Adrenal gland (tissue), 5 donors: ENCODE measurements at regions not wholly inside any gene's neighbourhood (a gene's known extent, or its start where the extent isn't known, plus 50 kb on each side); places are given as distances from the start of the nearest gene placed in this dataset.

ENCODE experiments used
- POLR2A ChIP-seq, 2 donors: fragments of 450-650 bp; IDR thresholded peaks; one replicate each; pipeline ENCODE4 v1.6.1; 2017; ENCODE audit warnings: antibody characterized with exemption in 2 of 2, mild to moderate bottlenecking in 2 of 2, moderate library complexity in 1 of 2
- TF ChIP-seq, protein P1 (sequence below), 6 experiments: fragments of 450-650 bp in 4 of 6; fragments of 200-600 bp in 2 of 6; sonication (generic) in 1 of 6; IDR thresholded peaks; 1 replicate in 5 of 6; 2 replicates in 1 of 6; pipeline versions ENCODE4 v1.5.1 to v1.8.0; 2016 to 2021; ENCODE audit warnings: antibody characterized with exemption in 6 of 6, mild to moderate bottlenecking in 2 of 6, moderate library complexity in 1 of 6
- donor health status: DM: no; HTN: no; CAD: no.

GRCh38 chr11:92770981-92771380 is 198.5 kb upstream of the MTNR1B start:
- TF ChIP-seq, protein P1, sequence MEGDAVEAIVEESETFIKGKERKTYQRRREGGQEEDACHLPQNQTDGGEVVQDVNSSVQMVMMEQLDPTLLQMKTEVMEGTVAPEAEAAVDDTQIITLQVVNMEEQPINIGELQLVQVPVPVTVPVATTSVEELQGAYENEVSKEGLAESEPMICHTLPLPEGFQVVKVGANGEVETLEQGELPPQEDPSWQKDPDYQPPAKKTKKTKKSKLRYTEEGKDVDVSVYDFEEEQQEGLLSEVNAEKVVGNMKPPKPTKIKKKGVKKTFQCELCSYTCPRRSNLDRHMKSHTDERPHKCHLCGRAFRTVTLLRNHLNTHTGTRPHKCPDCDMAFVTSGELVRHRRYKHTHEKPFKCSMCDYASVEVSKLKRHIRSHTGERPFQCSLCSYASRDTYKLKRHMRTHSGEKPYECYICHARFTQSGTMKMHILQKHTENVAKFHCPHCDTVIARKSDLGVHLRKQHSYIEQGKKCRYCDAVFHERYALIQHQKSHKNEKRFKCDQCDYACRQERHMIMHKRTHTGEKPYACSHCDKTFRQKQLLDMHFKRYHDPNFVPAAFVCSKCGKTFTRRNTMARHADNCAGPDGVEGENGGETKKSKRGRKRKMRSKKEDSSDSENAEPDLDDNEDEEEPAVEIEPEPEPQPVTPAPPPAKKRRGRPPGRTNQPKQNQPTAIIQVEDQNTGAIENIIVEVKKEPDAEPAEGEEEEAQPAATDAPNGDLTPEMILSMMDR (IDR thresholded peaks at IDR 0.05) = no peak
- TF ChIP-seq POLR2A (IDR thresholded peaks at IDR 0.05) = no peak
